Liver (tissue), 8 donors: ENCODE measurements at regions not wholly inside any gene's neighbourhood (a gene's known extent, or its start where the extent isn't known, plus 50 kb on each side); places are given as distances from the start of the nearest gene placed in this dataset.

Experiments
- DNase-seq: peaks from one replicate; pipeline ENCODE4 v3.0.0-alpha.2; 2017; ENCODE audit warnings: low spot score
- H3K27ac ChIP-seq, 2 donors: one replicate each; pipeline ENCODE4 v1.7.0; 2013; ENCODE audit warnings: inconsistent platforms in 2 of 2, low read length in 2 of 2, control low read depth in 1 of 2, low read depth in 1 of 2, mild to moderate bottlenecking in 1 of 2
- H3K27me3 ChIP-seq, 4 donors: one replicate each; pipeline versions ENCODE4 v1.6.1 to v1.7.0; 2013; ENCODE audit warnings: low read length in 3 of 4, inconsistent platforms in 1 of 4, mild to moderate bottlenecking in 1 of 4, moderate library complexity in 1 of 4; ENCODE audit not compliant: control insufficient read depth in 4 of 4, insufficient read depth in 4 of 4
- H3K36me3 ChIP-seq, 4 donors: one replicate each; pipeline versions ENCODE4 v1.6.1 to v1.7.0; 2013; ENCODE audit warnings: low read length in 3 of 4, mild to moderate bottlenecking in 3 of 4, low read depth in 1 of 4, moderate library complexity in 1 of 4; ENCODE audit not compliant: control insufficient read depth in 4 of 4, insufficient read depth in 3 of 4
- H3K4me1 ChIP-seq, 4 donors: one replicate each; pipeline versions ENCODE4 v1.6.1 to v1.7.0; 2013; ENCODE audit warnings: low read length in 3 of 4, mild to moderate bottlenecking in 3 of 4, moderate library complexity in 1 of 4; ENCODE audit not compliant: control insufficient read depth in 4 of 4, insufficient read depth in 4 of 4
- H3K4me3 ChIP-seq, 3 donors: one replicate each; pipeline versions ENCODE4 v1.6.1 to v1.7.0; 2013; ENCODE audit warnings: low read length in 3 of 3, control low read depth in 1 of 3, low read depth in 1 of 3, mild to moderate bottlenecking in 1 of 3
- H3K9ac ChIP-seq, 2 donors: one replicate each; pipeline ENCODE4 v1.7.0; 2013; ENCODE audit warnings: low read length in 2 of 2, mild to moderate bottlenecking in 2 of 2, moderate library complexity in 2 of 2, control low read depth in 1 of 2, low read depth in 1 of 2
- H3K9me3 ChIP-seq, 4 donors: one replicate each; pipeline versions ENCODE4 v1.6.1 to v1.7.0; 2013; ENCODE audit warnings: low read length in 3 of 4; ENCODE audit not compliant: control insufficient read depth in 4 of 4
- EGR1 ChIP-seq, 2 donors: IDR thresholded peaks; 2 replicates each; pipeline ENCODE4 v1.6.1; 2016 to 2018; ENCODE audit warnings: antibody characterized with exemption in 2 of 2, low read depth in 2 of 2
- FOXA1 ChIP-seq: IDR thresholded peaks from 2 replicates; pipeline ENCODE4 v1.6.1; 2016; ENCODE audit warnings: antibody characterized with exemption
- FOXA2 ChIP-seq: IDR thresholded peaks from 2 replicates; pipeline ENCODE4 v1.6.1; 2016; ENCODE audit warnings: antibody characterized with exemption
- GABPA ChIP-seq, 2 donors: IDR thresholded peaks in 1 of 2; conservative IDR thresholded peaks in 1 of 2; 2 replicates each; pipeline ENCODE4 v1.6.1; 2016; ENCODE audit warnings: antibody characterized with exemption in 2 of 2, mild to moderate bottlenecking in 1 of 2, moderate library complexity in 1 of 2
- HNF4A ChIP-seq, 2 donors: conservative IDR thresholded peaks; 2 replicates each; pipeline ENCODE4 v1.6.1; 2016; ENCODE audit warnings: antibody characterized with exemption in 2 of 2, mild to moderate bottlenecking in 2 of 2
- HNF4G ChIP-seq: IDR thresholded peaks from 2 replicates; pipeline ENCODE4 v1.6.1; 2016; ENCODE audit warnings: antibody characterized with exemption
- NR2F2 ChIP-seq: IDR thresholded peaks from 2 replicates; pipeline ENCODE4 v1.6.1; 2016; ENCODE audit warnings: antibody characterized with exemption
- RAD21 ChIP-seq, 2 donors: IDR thresholded peaks; 2 replicates each; pipeline ENCODE4 v1.6.1; 2016; ENCODE audit warnings: antibody characterized with exemption in 2 of 2, mild to moderate bottlenecking in 2 of 2
- RXRA ChIP-seq, 2 donors: IDR thresholded peaks; 2 replicates each; pipeline ENCODE4 v1.6.1; 2017 to 2018; ENCODE audit warnings: antibody characterized with exemption in 2 of 2, mild to moderate bottlenecking in 1 of 2
- TAF1 ChIP-seq: conservative IDR thresholded peaks from 2 replicates; pipeline ENCODE4 v1.6.1; 2016; ENCODE audit warnings: antibody characterized with exemption, mild to moderate bottlenecking
- YY1 ChIP-seq: IDR thresholded peaks from 2 replicates; pipeline ENCODE4 v1.6.1; 2016; ENCODE audit warnings: antibody characterized with exemption, mild to moderate bottlenecking
- WGBS: extraction: QIAGEN DNeasy Blood & Tissue Kit; methylation state at CpG from one replicate; pipeline ENCODE4 v1.1.7; 2013; 5-methylcytosine and 5-hydroxymethylcytosine counted together
- TF ChIP-seq, protein P1 (sequence below): IDR thresholded peaks from 2 replicates; pipeline ENCODE4 v1.6.1; 2016; ENCODE audit warnings: antibody characterized with exemption
- TF ChIP-seq, protein P2 (sequence below): fragments of 150-350 bp; IDR thresholded peaks from 2 replicates; pipeline ENCODE4 v1.5.1; 2017; ENCODE audit warnings: improper control_type of control experiment, low read depth, low read length; ENCODE audit not compliant: missing input control
- TF ChIP-seq, protein P3 (sequence below): IDR thresholded peaks from 2 replicates; pipeline ENCODE4 v1.6.1; 2016; ENCODE audit warnings: antibody characterized with exemption
- donor health status: healthy.
- donor health status: healthy.
- donor health status: healthy.
- donor health status: healthy.
- donor health status: healthy.

DNA sequence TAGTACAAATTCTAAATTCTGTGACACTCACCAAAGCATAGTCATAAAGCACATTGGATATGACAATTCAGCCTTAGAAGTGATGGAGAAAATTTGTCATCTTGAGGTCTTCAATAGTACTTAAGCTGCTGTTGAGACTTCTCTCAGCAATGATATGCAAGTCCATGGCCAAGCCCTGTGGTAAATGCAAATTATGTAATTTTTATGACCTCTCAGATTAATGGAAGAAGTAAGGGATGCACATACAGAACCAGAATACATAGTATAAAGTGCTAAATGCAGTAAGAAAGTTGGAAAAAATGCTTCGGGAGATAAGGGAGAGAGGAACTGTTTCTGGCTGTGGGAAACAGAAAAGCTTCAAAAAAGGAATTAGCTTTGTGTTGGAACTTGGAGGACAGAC, 700.7 kb downstream of the RNF144B start:
- no peak for DNase-seq
- Histone ChIP-seq H3K9ac (no peak overlapping the region), H3K4me3 (no peak overlapping the region), H3K9me3 (no peaks in the 10 kb centered on the region), H3K27ac (no peak overlapping the region), H3K4me1 (no peaks in the 10 kb centered on the region), H3K27me3 (no peaks in the 10 kb centered on the region), H3K36me3 (no peaks in the 10 kb centered on the region)
- WGBS, result 76% methylated on average over 1 of the region's 1 CpG
- TF ChIP-seq, protein P1, sequence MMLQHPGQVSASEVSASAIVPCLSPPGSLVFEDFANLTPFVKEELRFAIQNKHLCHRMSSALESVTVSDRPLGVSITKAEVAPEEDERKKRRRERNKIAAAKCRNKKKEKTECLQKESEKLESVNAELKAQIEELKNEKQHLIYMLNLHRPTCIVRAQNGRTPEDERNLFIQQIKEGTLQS, result no peak
- TF ChIP-seq TAF1, result no peak
- no peak for TF ChIP-seq HNF4A (conservative IDR thresholded peaks at IDR 0.05)
- no peak for TF ChIP-seq FOXA2
- no peak for TF ChIP-seq FOXA1
- no peak for TF ChIP-seq NR2F2
- no peak for TF ChIP-seq GABPA (IDR thresholded peaks at IDR 0.05 in 1 of 2, conservative IDR thresholded peaks at IDR 0.05 in 1 of 2)

DNA sequence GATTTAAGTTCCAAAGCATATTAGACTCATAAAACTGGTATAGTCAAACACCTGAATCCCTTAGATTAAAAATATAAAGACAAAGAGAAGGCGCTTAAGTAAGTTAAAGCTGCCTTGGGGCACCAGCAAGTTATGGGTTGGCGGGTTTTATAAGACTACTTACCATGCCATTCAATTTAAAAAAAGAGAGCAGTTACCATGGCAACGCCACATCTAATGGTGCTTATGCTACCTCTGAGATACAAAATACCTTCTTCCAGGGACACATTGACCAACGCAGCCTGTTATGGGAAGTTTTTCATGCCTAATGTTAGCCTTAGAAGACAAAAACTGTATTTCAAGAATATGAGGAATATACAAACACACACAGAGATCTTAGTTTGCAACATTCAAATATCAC, 713.6 kb downstream of the RNF144B start:
- TF ChIP-seq HNF4G, result no peak
- TF ChIP-seq TAF1, result no peak
- TF ChIP-seq YY1, result no peak
- no peak overlapping the region for H3K27ac ChIP-seq
- H3K4me1 ChIP-seq, result peaks cover 0 to 3% (median 0%) of the 10 kb centered on the region in 4 donors
- H3K9me3 ChIP-seq, result no peaks in the 10 kb centered on the region
- H3K9ac ChIP-seq, result no peak overlapping the region
- H3K4me3 ChIP-seq, result no peak overlapping the region
- 86% methylated on average over 4 of the region's 4 CpGs for WGBS
- DNase-seq, result no peak
- no peaks in the 10 kb centered on the region for H3K27me3 ChIP-seq
- H3K36me3 ChIP-seq, result no peaks in the 10 kb centered on the region

DNA sequence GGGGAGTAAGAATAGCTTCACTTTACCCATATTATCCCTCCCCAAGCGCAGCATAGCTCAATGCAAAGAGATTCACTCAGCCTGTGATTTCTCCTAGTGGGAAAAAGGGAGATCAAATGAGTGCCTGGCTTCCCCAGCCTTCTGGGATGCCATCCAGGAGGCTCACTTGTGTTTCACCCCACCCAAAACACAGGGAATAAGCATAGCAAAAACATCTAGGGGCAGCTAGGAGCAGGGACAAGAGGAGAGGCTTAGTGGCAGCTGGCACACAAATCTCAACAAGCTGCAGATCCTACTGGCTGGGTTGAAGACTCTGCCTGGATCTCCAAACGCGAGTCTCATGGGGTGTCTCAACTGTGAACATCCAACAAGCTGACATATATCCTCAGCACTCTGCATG, 715.8 kb downstream of the RNF144B start:
- TF ChIP-seq, protein P1, result no peak
- no peak for TF ChIP-seq RAD21 (IDR thresholded peaks at IDR 0.05)
- no peak for TF ChIP-seq EGR1 (IDR thresholded peaks at IDR 0.05; ENCODE audit: low read depth in 2 of 2)
- no peak for TF ChIP-seq GABPA (IDR thresholded peaks at IDR 0.05 in 1 of 2, conservative IDR thresholded peaks at IDR 0.05 in 1 of 2)
- no peak for TF ChIP-seq FOXA1
- TF ChIP-seq, protein P2, sequence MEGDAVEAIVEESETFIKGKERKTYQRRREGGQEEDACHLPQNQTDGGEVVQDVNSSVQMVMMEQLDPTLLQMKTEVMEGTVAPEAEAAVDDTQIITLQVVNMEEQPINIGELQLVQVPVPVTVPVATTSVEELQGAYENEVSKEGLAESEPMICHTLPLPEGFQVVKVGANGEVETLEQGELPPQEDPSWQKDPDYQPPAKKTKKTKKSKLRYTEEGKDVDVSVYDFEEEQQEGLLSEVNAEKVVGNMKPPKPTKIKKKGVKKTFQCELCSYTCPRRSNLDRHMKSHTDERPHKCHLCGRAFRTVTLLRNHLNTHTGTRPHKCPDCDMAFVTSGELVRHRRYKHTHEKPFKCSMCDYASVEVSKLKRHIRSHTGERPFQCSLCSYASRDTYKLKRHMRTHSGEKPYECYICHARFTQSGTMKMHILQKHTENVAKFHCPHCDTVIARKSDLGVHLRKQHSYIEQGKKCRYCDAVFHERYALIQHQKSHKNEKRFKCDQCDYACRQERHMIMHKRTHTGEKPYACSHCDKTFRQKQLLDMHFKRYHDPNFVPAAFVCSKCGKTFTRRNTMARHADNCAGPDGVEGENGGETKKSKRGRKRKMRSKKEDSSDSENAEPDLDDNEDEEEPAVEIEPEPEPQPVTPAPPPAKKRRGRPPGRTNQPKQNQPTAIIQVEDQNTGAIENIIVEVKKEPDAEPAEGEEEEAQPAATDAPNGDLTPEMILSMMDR, result no peak
- Histone ChIP-seq H3K27ac (no peak overlapping the region), H3K27me3 (no peaks in the 10 kb centered on the region), H3K4me3 (no peak overlapping the region), H3K4me1 (peaks cover 0 to 3% (median 0%) of the 10 kb centered on the region in 4 donors), H3K9me3 (peaks cover 0 to 3% (median 0%) of the 10 kb centered on the region in 4 donors), H3K9ac (no peak overlapping the region), H3K36me3 (no peaks in the 10 kb centered on the region)
- WGBS, result 63% methylated on average over 3 of the region's 3 CpGs
- DNase-seq, result no peak

DNA sequence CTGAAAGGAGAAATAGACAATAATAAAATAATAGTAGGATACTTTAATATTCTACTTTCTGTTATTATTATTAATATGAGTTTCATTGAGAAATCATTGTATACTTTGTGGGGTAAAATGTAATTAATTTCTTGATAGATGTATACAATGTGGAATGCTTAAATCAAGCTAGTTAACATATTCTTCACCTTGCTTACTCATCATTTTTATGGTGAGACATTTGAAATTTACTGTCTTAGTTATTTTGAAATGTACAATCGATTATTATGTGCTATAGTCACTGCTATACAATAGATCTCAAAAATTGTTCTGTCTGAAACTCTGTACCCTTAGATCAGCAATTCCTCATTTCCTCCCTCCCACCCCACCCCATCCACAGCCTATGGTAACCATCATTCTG, 720.3 kb downstream of the RNF144B start:
- Histone ChIP-seq H3K9me3 (peaks cover 0 to 3% (median under 1%) of the 10 kb centered on the region in 4 donors), H3K4me1 (peaks cover 0 to 3% (median 0%) of the 10 kb centered on the region in 4 donors), H3K27me3 (no peaks in the 10 kb centered on the region), H3K36me3 (no peaks in the 10 kb centered on the region), H3K27ac (no peak overlapping the region), H3K9ac (no peak overlapping the region), H3K4me3 (no peak overlapping the region)
- TF ChIP-seq, protein P3, sequence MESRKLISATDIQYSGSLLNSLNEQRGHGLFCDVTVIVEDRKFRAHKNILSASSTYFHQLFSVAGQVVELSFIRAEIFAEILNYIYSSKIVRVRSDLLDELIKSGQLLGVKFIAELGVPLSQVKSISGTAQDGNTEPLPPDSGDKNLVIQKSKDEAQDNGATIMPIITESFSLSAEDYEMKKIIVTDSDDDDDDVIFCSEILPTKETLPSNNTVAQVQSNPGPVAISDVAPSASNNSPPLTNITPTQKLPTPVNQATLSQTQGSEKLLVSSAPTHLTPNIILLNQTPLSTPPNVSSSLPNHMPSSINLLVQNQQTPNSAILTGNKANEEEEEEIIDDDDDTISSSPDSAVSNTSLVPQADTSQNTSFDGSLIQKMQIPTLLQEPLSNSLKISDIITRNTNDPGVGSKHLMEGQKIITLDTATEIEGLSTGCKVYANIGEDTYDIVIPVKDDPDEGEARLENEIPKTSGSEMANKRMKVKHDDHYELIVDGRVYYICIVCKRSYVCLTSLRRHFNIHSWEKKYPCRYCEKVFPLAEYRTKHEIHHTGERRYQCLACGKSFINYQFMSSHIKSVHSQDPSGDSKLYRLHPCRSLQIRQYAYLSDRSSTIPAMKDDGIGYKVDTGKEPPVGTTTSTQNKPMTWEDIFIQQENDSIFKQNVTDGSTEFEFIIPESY, result no peak
- TF ChIP-seq HNF4G, result no peak
- TF ChIP-seq NR2F2, result no peak
- TF ChIP-seq GABPA (IDR thresholded peaks at IDR 0.05 in 1 of 2, conservative IDR thresholded peaks at IDR 0.05 in 1 of 2), result no peak
- no peak for TF ChIP-seq RXRA (IDR thresholded peaks at IDR 0.05)
- no peak for TF ChIP-seq EGR1 (IDR thresholded peaks at IDR 0.05; ENCODE audit: low read depth in 2 of 2)
- TF ChIP-seq, protein P1, result no peak
- WGBS, result 87% methylated on average over 1 of the region's 1 CpG
- DNase-seq, result no peak
